ENCODE measurements at regions not wholly inside any gene's neighbourhood (a gene's known extent, or its start where the extent isn't known, plus 50 kb on each side); places are given as distances from the start of the nearest gene placed in this dataset.

- Histone ChIP-seq H2AK5ac (ENCODE audit: low read depth, low read length) (no peak overlapping the region), H3K23ac (ENCODE audit: low read depth, low read length) (no peak overlapping the region), H2BK120ac (ENCODE audit: low read depth, low read length) (no peak overlapping the region), H2BK20ac (ENCODE audit: low read depth, low read length) (no peak overlapping the region), H3K14ac (replicated peaks; ENCODE audit: low read depth, low read length) (no peak overlapping the region), H4K20me1 (ENCODE audit: insufficient read depth, low read length) (no peaks in the 10 kb centered on the region), H2BK5ac (ENCODE audit: low read depth, low read length, poor library complexity, severe bottlenecking) (no peak overlapping the region), H3K4me2 (ENCODE audit: low read depth, low read length) (no peak overlapping the region), H3K18ac (ENCODE audit: low read depth, low read length) (no peak overlapping the region), H4K5ac (ENCODE audit: low read depth, low read length) (no peak overlapping the region), H3K9ac (ENCODE audit: low read depth, low read length) (no peak overlapping the region), H2BK15ac (ENCODE audit: low read depth, low read length) (no peak overlapping the region), H2AFZ (replicated peaks; ENCODE audit: low read length, poor library complexity) (no peak overlapping the region), H3K9me1 (ENCODE audit: insufficient read depth, low read length) (no peaks in the 10 kb centered on the region), H3K4ac (ENCODE audit: low read depth, low read length) (no peak overlapping the region), H3K79me1 (ENCODE audit: low read depth in 1 of 2, low read length in 2 of 2) (no peaks in the 10 kb centered on the region), H4K91ac (ENCODE audit: insufficient read depth, low read depth, low read length) (no peak overlapping the region), H3K36me3 (ENCODE audit: control insufficient read depth, insufficient read depth, low read length) (no peaks in the 10 kb centered on the region), H2AK9ac (replicated peaks; ENCODE audit: low read depth, low read length, poor library complexity) (no peak overlapping the region), H3K9me3 (ENCODE audit: control insufficient read depth, insufficient read depth, low read length) (peaks cover 15% of the 10 kb centered on the region; the same call in 1 of the 2 replicates), H3K27me3 (ENCODE audit: control insufficient read depth, insufficient read depth, low read length) (no peaks in the 10 kb centered on the region), H3K56ac (ENCODE audit: extremely low read depth, insufficient read depth, low read length) (no peak overlapping the region), H4K8ac (ENCODE audit: low read depth in 2 of 2, low read length in 2 of 2) (no peak overlapping the region), H3K4me3 (ENCODE audit: insufficient read depth, low read depth, low read length) (no peak overlapping the region), H3K27ac (ENCODE audit: insufficient read depth, low read length) (no peak overlapping the region), H3K4me1 (ENCODE audit: control insufficient read depth, insufficient read depth, low read length) (no peaks in the 10 kb centered on the region)
- no TSS peak for BruUV-seq (replicated peaks)
- intact Hi-C loops (cut with micrococcal nuclease) (no loop called here), in situ Hi-C loops (cut with MboI; ENCODE audit: low sequenced_read_pairs) (no loop called here), dilution Hi-C loops (cut with HindIII; ENCODE audit: low sequenced_read_pairs, unreplicated experiment) (no loop called here)
- WGBS, 2 experiments (ENCODE audit: extremely low coverage in 2 of 2, insufficient read length in 1 of 2), result 12% methylated on average over 3 of the region's 4 CpGs; no CpG with 5 or more reads in 1 of the 2 experiments
- CTCF ChIA-PET, result no interaction called here
- TF ChIP-seq NFE2L2 (IDR thresholded peaks at IDR 0.05; ENCODE audit: low read depth, low read length) (no peak), CTCF (conservative IDR thresholded peaks at IDR 0.05; ENCODE audit: low read depth, low read length) (no peak), RCOR1 (IDR thresholded peaks at IDR 0.05; ENCODE audit: insufficient replicate concordance, low read length) (no peak), SMC3 (IDR thresholded peaks at IDR 0.05; ENCODE audit: low read depth, low read length) (no peak), MXI1 (IDR thresholded peaks at IDR 0.05; ENCODE audit: borderline replicate concordance, low read depth, low read length) (no peak), ELK1 (IDR thresholded peaks at IDR 0.05; ENCODE audit: borderline replicate concordance, low read depth, low read length) (no peak), BHLHE40 (IDR thresholded peaks at IDR 0.05; ENCODE audit: low read depth, low read length) (no peak), RFX5 (IDR thresholded peaks at IDR 0.05; ENCODE audit: low read depth, low read length) (no peak), MAFK (IDR thresholded peaks at IDR 0.05; ENCODE audit: low read depth, low read length) (no peak), USF2 (IDR thresholded peaks at IDR 0.05; ENCODE audit: low read depth, low read length) (no peak), MAZ (IDR thresholded peaks at IDR 0.05; ENCODE audit: borderline replicate concordance, low read depth, low read length) (no peak), POLR2A (IDR thresholded peaks at IDR 0.05; ENCODE audit: low read depth, low read length) (no peak), RAD21 (IDR thresholded peaks at IDR 0.05; ENCODE audit: low read length) (no peak), CEBPB (IDR thresholded peaks at IDR 0.05; ENCODE audit: low read depth, low read length) (no peak)
- ATAC-seq (ENCODE audit: low read depth) (no peak), DNase-seq (peak; percentile 22)
- POLR2A ChIA-PET (ENCODE audit: unreplicated experiment), result no interaction called here
These were observed 500.9 kb downstream of the SOX2 start for GRCh38 chr3:182212479-182213076.
